Upper lobe of left lung (tissue), 4 donors: ENCODE measurements at regions not wholly inside any gene's neighbourhood (a gene's known extent, or its start where the extent isn't known, plus 50 kb on each side); places are given as distances from the start of the nearest gene placed in this dataset.

ENCODE experiments used
- EP300 ChIP-seq, 4 donors: sonication (generic); formaldehyde crosslinking; IDR thresholded peaks; one replicate each; pipeline ENCODE4 v1.5.1; 2017; ENCODE audit warnings: antibody characterized with exemption in 4 of 4, control low read depth in 2 of 4
- POLR2A ChIP-seq, 4 donors: fragments of 450-650 bp; IDR thresholded peaks; one replicate each; pipeline ENCODE4 v1.5.1; 2016 to 2017; ENCODE audit warnings: antibody characterized with exemption in 4 of 4, mild to moderate bottlenecking in 2 of 4
- POLR2AphosphoS5 ChIP-seq, 2 donors: sonication (generic); formaldehyde crosslinking; IDR thresholded peaks; one replicate each; pipeline ENCODE4 v1.5.1; 2017; ENCODE audit warnings: antibody characterized with exemption in 2 of 2
- TF ChIP-seq, protein P1 (sequence below), 6 experiments: fragments of 450-650 bp in 4 of 6; fragments of 200-600 bp in 2 of 6; sonication (generic) in 2 of 6; IDR thresholded peaks; one replicate each; pipeline ENCODE4 v1.5.1; 2016 to 2019; ENCODE audit warnings: antibody characterized with exemption in 6 of 6

DNA sequence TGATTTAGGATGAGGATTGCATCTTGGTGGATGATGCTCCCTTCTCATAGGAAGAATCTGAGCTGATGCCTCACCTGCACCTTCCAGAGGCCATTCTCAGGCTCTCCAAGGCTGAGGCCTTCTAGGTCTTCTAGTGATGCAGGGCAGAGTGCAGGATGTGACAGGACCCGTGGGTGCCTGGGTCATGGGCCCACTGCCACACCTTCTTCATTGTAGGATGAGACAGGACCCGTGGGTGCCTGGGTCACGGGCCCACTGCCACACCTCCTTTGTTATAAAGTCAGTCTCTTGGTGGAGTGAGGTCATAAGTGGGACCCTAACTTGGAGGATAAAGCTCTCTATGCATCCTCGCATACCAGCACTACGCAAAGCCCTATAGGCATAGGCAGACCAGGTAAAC is 109.9 kb upstream of the TCERG1L start:
- TF ChIP-seq EP300 (IDR thresholded peaks at IDR 0.05) (no peak), POLR2AphosphoS5 (IDR thresholded peaks at IDR 0.05) (no peak), POLR2A (IDR thresholded peaks at IDR 0.05) (no peak)
- TF ChIP-seq, protein P1, sequence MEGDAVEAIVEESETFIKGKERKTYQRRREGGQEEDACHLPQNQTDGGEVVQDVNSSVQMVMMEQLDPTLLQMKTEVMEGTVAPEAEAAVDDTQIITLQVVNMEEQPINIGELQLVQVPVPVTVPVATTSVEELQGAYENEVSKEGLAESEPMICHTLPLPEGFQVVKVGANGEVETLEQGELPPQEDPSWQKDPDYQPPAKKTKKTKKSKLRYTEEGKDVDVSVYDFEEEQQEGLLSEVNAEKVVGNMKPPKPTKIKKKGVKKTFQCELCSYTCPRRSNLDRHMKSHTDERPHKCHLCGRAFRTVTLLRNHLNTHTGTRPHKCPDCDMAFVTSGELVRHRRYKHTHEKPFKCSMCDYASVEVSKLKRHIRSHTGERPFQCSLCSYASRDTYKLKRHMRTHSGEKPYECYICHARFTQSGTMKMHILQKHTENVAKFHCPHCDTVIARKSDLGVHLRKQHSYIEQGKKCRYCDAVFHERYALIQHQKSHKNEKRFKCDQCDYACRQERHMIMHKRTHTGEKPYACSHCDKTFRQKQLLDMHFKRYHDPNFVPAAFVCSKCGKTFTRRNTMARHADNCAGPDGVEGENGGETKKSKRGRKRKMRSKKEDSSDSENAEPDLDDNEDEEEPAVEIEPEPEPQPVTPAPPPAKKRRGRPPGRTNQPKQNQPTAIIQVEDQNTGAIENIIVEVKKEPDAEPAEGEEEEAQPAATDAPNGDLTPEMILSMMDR (IDR thresholded peaks at IDR 0.05) = no peak
